ENCODE measurements at regions not wholly inside any gene's neighbourhood (a gene's known extent, or its start where the extent isn't known, plus 50 kb on each side); places are given as distances from the start of the nearest gene placed in this dataset.

- TF ChIP-seq, protein P1, sequence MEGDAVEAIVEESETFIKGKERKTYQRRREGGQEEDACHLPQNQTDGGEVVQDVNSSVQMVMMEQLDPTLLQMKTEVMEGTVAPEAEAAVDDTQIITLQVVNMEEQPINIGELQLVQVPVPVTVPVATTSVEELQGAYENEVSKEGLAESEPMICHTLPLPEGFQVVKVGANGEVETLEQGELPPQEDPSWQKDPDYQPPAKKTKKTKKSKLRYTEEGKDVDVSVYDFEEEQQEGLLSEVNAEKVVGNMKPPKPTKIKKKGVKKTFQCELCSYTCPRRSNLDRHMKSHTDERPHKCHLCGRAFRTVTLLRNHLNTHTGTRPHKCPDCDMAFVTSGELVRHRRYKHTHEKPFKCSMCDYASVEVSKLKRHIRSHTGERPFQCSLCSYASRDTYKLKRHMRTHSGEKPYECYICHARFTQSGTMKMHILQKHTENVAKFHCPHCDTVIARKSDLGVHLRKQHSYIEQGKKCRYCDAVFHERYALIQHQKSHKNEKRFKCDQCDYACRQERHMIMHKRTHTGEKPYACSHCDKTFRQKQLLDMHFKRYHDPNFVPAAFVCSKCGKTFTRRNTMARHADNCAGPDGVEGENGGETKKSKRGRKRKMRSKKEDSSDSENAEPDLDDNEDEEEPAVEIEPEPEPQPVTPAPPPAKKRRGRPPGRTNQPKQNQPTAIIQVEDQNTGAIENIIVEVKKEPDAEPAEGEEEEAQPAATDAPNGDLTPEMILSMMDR (IDR thresholded peaks at IDR 0.05) = no peak
- TF ChIP-seq POLR2A (IDR thresholded peaks at IDR 0.05) (no peak), EP300 (IDR thresholded peaks at IDR 0.05) (no peak)
Observed at GRCh38 chr2:36253086-36253485, 102.5 kb upstream of the CRIM1 start.

Measured in tibial nerve (tissue), 4 donors.